Pons (tissue), 1 donor: ENCODE measurements at regions not wholly inside any gene's neighbourhood (a gene's known extent, or its start where the extent isn't known, plus 50 kb on each side); places are given as distances from the start of the nearest gene placed in this dataset.
A peak's percentile ranks its signal among the peaks of the same experiment; 100 is the strongest.

Experiments used
- DNase-seq: peaks from one replicate; pipeline ENCODE4 v3.0.0-alpha.2; 2016; ENCODE audit warnings: low spot score

GRCh38 chr15:99508852-99509251 is 56.9 kb upstream of the MEF2A start:
- DNase-seq = peak; percentile 37

DNA sequence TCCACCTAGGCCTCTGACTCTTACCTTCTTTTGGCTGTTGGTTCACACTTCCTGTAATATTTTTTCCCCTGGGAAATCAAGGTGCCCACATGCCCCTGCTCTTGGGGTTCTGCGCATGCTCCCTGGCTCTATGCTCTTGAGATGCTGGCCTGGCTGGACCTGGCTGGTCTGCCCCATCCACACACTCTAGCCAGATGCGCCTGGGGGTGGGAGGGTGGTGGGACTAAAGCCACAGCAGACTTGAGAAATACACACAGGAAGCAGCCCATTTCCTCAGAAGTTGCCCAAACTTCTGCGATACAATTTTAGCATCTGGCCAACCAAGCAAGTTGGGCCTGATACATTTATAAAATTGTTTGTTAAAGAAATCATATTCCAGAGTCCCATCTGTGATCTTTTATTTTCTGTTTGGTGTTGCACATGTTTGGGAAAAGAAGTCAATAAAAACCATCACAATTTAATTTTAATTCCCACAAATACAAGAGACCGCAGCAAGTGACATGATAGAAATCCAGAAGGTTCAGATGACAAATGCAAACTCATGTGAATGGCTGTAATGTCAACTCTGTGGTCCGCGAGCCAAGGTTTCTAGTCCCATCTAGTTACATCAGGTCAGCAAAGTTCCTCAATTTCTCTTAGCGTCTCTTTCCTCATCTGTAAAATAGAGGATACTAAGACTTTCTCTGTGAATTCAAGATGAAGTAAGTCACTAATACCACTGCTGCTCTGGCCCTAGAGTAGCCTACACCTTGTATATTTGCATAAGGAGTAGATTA is 55.9 kb upstream of the MEF2A start:
- DNase-seq = peak; percentile 67

DNA sequence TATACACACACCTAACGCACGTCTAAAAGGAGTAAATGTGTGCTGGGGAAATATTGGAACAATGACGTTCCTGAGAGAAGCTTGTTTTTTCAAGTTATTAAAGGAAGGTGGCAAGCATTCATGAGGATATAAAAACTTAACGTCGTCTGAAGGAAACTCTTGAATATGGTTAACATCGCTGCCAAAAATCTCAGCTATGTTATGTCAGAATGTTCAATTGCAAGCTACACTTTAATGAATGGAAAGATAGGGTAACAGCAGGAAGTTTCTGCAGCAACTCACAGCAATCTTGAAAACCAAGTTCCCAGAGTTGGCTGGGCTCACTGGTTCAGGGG is 54.3 kb upstream of the MEF2A start:
- no peak for DNase-seq

GRCh38 chr15:99511866-99512661 is 53.7 kb upstream of the MEF2A start:
- DNase-seq = peak; percentile 51

DNA sequence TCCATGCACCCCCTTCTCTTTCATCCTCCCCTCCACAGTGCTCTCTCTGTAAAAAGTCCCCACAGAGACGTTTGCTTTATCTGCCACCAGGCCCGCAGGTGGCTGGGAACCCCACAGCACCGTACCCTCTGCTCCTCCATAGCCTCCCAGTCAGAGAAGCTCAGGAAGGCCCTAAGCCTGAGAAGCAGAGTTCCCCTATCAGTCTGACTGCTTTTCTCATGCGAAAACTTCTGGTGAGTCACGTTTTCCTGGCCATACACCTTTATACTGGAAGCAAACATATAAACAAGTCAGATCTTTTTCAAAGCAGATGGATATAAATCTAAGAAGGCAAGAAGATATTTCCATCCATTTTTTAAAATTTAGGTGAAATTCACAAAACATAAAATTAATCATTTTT is 51.5 kb upstream of the MEF2A start:
- DNase-seq = no peak
